Hepatocyte (in vitro differentiated cells): ENCODE measurements at regions not wholly inside any gene's neighbourhood (a gene's known extent, or its start where the extent isn't known, plus 50 kb on each side); places are given as distances from the start of the nearest gene placed in this dataset.

Experiments
- DNase-seq: peaks from one replicate; pipeline ENCODE4 v3.0.0-alpha.2; 2016; ENCODE audit warnings: low spot score
- H2AFZ ChIP-seq: fragments of 200-600 bp; sonication (generic); 2 replicates; pipeline ENCODE4 v1.6.0; 2016; ENCODE audit warnings: antibody characterized with exemption, mild to moderate bottlenecking
- H3K27ac ChIP-seq: fragments of 200-600 bp; sonication (generic); 2 replicates; pipeline ENCODE4 v1.5.1; 2016; ENCODE audit warnings: mild to moderate bottlenecking
- H3K27me3 ChIP-seq: fragments of 200-600 bp; sonication (generic); 2 replicates; pipeline ENCODE4 v1.6.1; 2016
- H3K36me3 ChIP-seq: fragments of 200-600 bp; sonication (generic); replicated peaks from 2 replicates; pipeline ENCODE4 v1.5.1; 2016; ENCODE audit warnings: low read depth; ENCODE audit not compliant: insufficient read depth
- H3K4me1 ChIP-seq: fragments of 200-600 bp; sonication (generic); 2 replicates; pipeline ENCODE4 v1.5.1; 2016; ENCODE audit warnings: mild to moderate bottlenecking, moderate library complexity; ENCODE audit not compliant: insufficient read depth
- H3K4me2 ChIP-seq: fragments of 200-600 bp; sonication (generic); 2 replicates; pipeline ENCODE4 v1.6.0; 2016
- H3K4me3 ChIP-seq: fragments of 200-600 bp; sonication (generic); 2 replicates; pipeline ENCODE4 v1.5.1; 2016; ENCODE audit warnings: mild to moderate bottlenecking
- H3K79me2 ChIP-seq: fragments of 200-600 bp; sonication (generic); 2 replicates; pipeline ENCODE4 v1.6.0; 2017; ENCODE audit warnings: mild to moderate bottlenecking
- H3K9me2 ChIP-seq: fragments of 200-600 bp; sonication (generic); replicated peaks from 2 replicates; pipeline ENCODE4 v1.6.0; 2017; ENCODE audit warnings: mild to moderate bottlenecking; ENCODE audit not compliant: insufficient read depth
- H3K9me3 ChIP-seq: fragments of 200-600 bp; sonication (generic); 2 replicates; pipeline ENCODE4 v1.5.1; 2016; ENCODE audit warnings: low read depth, mild to moderate bottlenecking
- H4K20me1 ChIP-seq: fragments of 200-600 bp; sonication (generic); 2 replicates; pipeline ENCODE4 v1.6.0; 2016; ENCODE audit warnings: mild to moderate bottlenecking; ENCODE audit not compliant: insufficient read depth, poor library complexity, severe bottlenecking
- EZH2 ChIP-seq: fragments of 200-600 bp; sonication (generic); IDR thresholded peaks from 2 replicates; pipeline ENCODE4 v1.6.1; 2016; ENCODE audit warnings: antibody characterized with exemption, mild to moderate bottlenecking, borderline replicate concordance
- EZH2phosphoT487 ChIP-seq: fragments of 200-600 bp; sonication (generic); IDR thresholded peaks from one replicate; pipeline ENCODE4 v1.6.1; 2018; ENCODE audit warnings: antibody characterized with exemption, mild to moderate bottlenecking, low read depth, moderate library complexity; ENCODE audit not compliant: unreplicated experiment, severe bottlenecking
- WGBS: methylation state at CpG from one replicate; pipeline ENCODE4 v1.1.6; 2016; ENCODE audit warnings: low lambda C conversion rate; ENCODE audit errors: missing lambda C conversion rate; 5-methylcytosine and 5-hydroxymethylcytosine counted together
- TF ChIP-seq, protein P1 (sequence below): fragments of 200-600 bp; sonication (generic); IDR thresholded peaks from 2 replicates; pipeline ENCODE4 v1.5.1; 2016; ENCODE audit warnings: antibody characterized with exemption, mild to moderate bottlenecking; ENCODE audit not compliant: poor library complexity

- peaks cover 3% of the 10 kb centered on the region for H3K4me1 ChIP-seq
- no peaks in the 10 kb centered on the region for H4K20me1 ChIP-seq
- H2AFZ ChIP-seq = no peak overlapping the region
- H3K79me2 ChIP-seq = no peaks in the 10 kb centered on the region
- no peak overlapping the region for H3K4me3 ChIP-seq
- no peaks in the 10 kb centered on the region for H3K9me3 ChIP-seq
- no peaks in the 10 kb centered on the region for H3K9me2 ChIP-seq
- no peak for DNase-seq
- H3K4me2 ChIP-seq = no peak overlapping the region
- TF ChIP-seq, protein P1, sequence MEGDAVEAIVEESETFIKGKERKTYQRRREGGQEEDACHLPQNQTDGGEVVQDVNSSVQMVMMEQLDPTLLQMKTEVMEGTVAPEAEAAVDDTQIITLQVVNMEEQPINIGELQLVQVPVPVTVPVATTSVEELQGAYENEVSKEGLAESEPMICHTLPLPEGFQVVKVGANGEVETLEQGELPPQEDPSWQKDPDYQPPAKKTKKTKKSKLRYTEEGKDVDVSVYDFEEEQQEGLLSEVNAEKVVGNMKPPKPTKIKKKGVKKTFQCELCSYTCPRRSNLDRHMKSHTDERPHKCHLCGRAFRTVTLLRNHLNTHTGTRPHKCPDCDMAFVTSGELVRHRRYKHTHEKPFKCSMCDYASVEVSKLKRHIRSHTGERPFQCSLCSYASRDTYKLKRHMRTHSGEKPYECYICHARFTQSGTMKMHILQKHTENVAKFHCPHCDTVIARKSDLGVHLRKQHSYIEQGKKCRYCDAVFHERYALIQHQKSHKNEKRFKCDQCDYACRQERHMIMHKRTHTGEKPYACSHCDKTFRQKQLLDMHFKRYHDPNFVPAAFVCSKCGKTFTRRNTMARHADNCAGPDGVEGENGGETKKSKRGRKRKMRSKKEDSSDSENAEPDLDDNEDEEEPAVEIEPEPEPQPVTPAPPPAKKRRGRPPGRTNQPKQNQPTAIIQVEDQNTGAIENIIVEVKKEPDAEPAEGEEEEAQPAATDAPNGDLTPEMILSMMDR = no peak
- TF ChIP-seq EZH2phosphoT487 (no peak), EZH2 (no peak)
- no peaks in the 10 kb centered on the region for H3K36me3 ChIP-seq
- no peaks in the 10 kb centered on the region for H3K27me3 ChIP-seq
- H3K27ac ChIP-seq = no peak overlapping the region
Observed at GRCh38 chr4:148831945-148832344, 389.7 kb upstream of the NR3C2 start.

GRCh38 chr4:148828291-148828690, 386.1 kb upstream of the NR3C2 start:
- no peaks in the 10 kb centered on the region for H3K27me3 ChIP-seq
- WGBS = 77% methylated on average over 3 of the region's 3 CpGs
- no peak overlapping the region for H3K4me3 ChIP-seq

DNA sequence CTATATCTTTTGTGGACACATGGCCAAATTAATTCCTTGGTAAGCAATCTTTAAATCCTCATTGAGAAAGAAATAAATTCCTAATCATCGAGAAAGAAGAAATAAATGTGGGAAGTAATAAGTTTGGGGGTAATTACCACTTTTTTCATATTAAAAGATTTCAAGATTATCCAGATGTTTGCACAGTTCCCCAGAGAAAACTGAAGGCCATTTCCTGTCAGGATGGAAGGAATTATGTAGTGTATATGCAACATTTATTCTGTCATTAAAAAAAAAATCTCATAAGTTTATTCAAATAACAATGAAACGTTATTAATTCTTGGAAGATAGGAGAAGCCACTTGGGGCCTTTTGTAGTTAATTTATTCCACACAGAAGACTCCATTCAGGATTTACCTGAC, 385.6 kb upstream of the NR3C2 start:
- H3K4me3 ChIP-seq = no peak overlapping the region
- TF ChIP-seq, protein P1 = no peak
- TF ChIP-seq EZH2phosphoT487 (no peak), EZH2 (no peak)
- no peaks in the 10 kb centered on the region for H3K4me1 ChIP-seq
- no peak overlapping the region for H3K27ac ChIP-seq
- H2AFZ ChIP-seq = no peak overlapping the region
- H3K27me3 ChIP-seq = no peaks in the 10 kb centered on the region
- H3K36me3 ChIP-seq = no peaks in the 10 kb centered on the region
- H3K9me2 ChIP-seq = no peaks in the 10 kb centered on the region
- no peak for DNase-seq
- no peaks in the 10 kb centered on the region for H4K20me1 ChIP-seq
- H3K9me3 ChIP-seq = no peaks in the 10 kb centered on the region
- no peaks in the 10 kb centered on the region for H3K79me2 ChIP-seq
- no peak overlapping the region for H3K4me2 ChIP-seq
- WGBS = 78% methylated on average over 2 of the region's 2 CpGs

More at GRCh38 chr4:148828291-148828690, 386.1 kb upstream of the NR3C2 start:
- H3K4me1 ChIP-seq = no peaks in the 10 kb centered on the region
- H3K79me2 ChIP-seq = no peaks in the 10 kb centered on the region
- H3K36me3 ChIP-seq = no peaks in the 10 kb centered on the region
- no peak overlapping the region for H3K27ac ChIP-seq
- H3K9me3 ChIP-seq = no peaks in the 10 kb centered on the region
- H4K20me1 ChIP-seq = no peaks in the 10 kb centered on the region
- H2AFZ ChIP-seq = no peak overlapping the region
- TF ChIP-seq, protein P1 = no peak
- TF ChIP-seq EZH2 = no peak
- TF ChIP-seq EZH2phosphoT487 = no peak
- DNase-seq = no peak
- H3K4me2 ChIP-seq = no peak overlapping the region
- H3K9me2 ChIP-seq = no peaks in the 10 kb centered on the region

GRCh38 chr4:148823419-148823769, 381.2 kb upstream of the NR3C2 start:
- Histone ChIP-seq H3K9me2 (no peaks in the 10 kb centered on the region), H3K4me2 (no peak overlapping the region), H3K4me3 (no peak overlapping the region), H3K4me1 (peaks cover 8% of the 10 kb centered on the region), H3K36me3 (no peaks in the 10 kb centered on the region), H3K79me2 (no peaks in the 10 kb centered on the region), H3K27me3 (no peaks in the 10 kb centered on the region), H3K9me3 (no peaks in the 10 kb centered on the region), H2AFZ (no peak overlapping the region), H3K27ac (no peak overlapping the region), H4K20me1 (no peaks in the 10 kb centered on the region)
- DNase-seq = no peak
- WGBS = 84% methylated on average over 2 of the region's 2 CpGs
- TF ChIP-seq EZH2phosphoT487 (no peak), EZH2 (no peak)
